AG09319 (cell line): ENCODE measurements at regions not wholly inside any gene's neighbourhood (a gene's known extent, or its start where the extent isn't known, plus 50 kb on each side); places are given as distances from the start of the nearest gene placed in this dataset.

Source experiments
- DNase-seq: peaks from one replicate; pipeline ENCODE4 v3.0.0-alpha.2; 2010; ENCODE audit warnings: low read depth; ENCODE audit errors: extremely low read depth
- TF ChIP-seq, protein P1 (sequence below): IDR thresholded peaks from 2 replicates; pipeline ENCODE4 v1.5.1; 2011; ENCODE audit warnings: low read depth, mild to moderate bottlenecking, inconsistent platforms, low read length, moderate library complexity

DNA sequence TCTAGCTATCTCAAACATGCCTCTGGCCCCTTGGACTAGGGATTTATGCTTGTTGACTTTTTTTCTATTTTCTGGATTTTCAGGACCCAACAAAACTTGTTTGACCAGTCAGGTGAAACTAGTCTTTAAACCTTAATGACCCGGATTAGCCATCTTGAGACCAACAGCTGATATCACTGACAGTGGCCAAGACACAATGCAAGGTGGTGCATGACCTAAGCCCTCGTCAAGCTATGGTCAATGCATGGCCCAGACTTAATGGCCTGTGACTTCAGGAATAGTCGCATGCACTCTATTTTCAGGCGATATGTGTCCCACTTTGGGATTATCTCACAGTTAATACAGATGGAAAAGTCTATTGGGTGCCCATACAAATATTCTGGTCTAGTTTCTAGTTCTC is 190.4 kb downstream of the ZBTB18 start:
- DNase-seq = no peak
- TF ChIP-seq, protein P1, sequence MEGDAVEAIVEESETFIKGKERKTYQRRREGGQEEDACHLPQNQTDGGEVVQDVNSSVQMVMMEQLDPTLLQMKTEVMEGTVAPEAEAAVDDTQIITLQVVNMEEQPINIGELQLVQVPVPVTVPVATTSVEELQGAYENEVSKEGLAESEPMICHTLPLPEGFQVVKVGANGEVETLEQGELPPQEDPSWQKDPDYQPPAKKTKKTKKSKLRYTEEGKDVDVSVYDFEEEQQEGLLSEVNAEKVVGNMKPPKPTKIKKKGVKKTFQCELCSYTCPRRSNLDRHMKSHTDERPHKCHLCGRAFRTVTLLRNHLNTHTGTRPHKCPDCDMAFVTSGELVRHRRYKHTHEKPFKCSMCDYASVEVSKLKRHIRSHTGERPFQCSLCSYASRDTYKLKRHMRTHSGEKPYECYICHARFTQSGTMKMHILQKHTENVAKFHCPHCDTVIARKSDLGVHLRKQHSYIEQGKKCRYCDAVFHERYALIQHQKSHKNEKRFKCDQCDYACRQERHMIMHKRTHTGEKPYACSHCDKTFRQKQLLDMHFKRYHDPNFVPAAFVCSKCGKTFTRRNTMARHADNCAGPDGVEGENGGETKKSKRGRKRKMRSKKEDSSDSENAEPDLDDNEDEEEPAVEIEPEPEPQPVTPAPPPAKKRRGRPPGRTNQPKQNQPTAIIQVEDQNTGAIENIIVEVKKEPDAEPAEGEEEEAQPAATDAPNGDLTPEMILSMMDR = no peak

DNA sequence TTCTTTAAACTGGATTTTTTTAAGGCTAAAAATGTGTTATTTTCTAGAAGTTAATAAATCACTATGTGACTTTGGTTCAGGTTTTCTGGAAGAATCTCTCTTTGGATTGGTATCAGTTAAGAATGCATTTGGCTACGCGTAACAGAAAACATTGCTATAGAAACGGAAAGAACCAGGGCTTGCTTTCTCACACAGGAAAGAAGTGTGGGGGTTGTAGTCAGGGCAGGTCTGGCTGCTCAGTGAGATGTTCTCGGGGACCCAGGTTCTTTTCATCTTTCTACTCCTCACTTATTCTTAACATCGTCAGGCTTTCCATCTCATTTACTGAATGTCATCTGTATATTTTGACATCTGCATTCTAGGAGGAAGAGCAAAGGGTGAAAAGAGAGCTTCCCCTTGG is 191.4 kb downstream of the ZBTB18 start:
- TF ChIP-seq, protein P1 = no peak

GRCh38 chr1:244246334-244246733 is 195.3 kb downstream of the ZBTB18 start:
- DNase-seq = no peak
- TF ChIP-seq, protein P1 = no peak

More for the DNA sequence above, 191.4 kb downstream of the ZBTB18 start:
- DNase-seq = no peak

DNA sequence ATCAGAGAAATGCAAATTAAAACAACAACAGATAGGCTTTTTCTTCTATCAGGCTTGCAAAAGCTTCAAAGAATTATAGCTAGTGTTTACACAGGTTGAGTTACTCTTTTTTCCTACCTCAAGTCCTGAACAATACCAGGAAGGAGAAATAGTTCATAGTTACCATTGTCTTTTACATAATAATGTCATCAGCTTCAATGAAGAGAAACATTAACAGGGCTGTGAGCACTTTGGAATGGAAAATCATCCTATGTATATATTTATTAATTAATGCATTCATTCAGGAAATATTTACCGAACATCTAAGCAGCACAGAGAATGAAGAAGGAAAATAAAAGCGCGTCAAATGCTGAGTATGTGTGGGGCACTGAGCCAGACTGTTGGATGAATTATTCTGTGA is 197.3 kb downstream of the ZBTB18 start:
- TF ChIP-seq, protein P1 = no peak

GRCh38 chr1:244252211-244252610 is 199.5 kb downstream of the ADSS2 start:
- DNase-seq = no peak
- TF ChIP-seq, protein P1 = no peak

More for the DNA sequence above, 197.3 kb downstream of the ZBTB18 start:
- no peak for DNase-seq

GRCh38 chr1:244254467-244254866 is 197.2 kb downstream of the ADSS2 start:
- no peak for DNase-seq

DNA sequence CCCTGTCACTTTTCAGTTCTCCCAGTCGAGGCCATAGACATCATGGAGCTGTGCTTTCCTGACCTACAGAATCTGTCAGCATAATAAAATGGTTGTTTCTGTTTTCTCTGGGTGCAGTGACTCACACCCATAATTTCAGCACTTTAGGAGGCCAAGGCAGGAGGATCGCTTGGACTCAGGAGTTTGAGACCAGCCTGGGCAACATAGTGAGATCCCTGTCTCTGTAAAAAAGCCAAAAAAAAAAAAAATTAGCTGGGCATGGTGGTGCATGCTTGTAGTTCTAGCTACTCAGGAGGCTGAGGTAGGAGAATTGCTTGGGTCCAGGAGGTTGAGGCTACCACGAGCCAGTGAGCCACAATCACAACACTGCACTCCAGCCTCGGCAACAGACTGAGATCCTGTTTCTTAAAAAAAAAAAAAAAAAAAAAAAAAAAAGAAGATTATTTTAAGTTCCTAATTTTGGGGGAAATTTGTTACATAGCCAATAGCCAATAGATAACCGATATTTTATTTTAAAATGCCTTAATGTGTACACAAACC is 196.2 kb downstream of the ADSS2 start:
- TF ChIP-seq, protein P1 = no peak

More at GRCh38 chr1:244254467-244254866, 197.2 kb downstream of the ADSS2 start:
- TF ChIP-seq, protein P1 = no peak

More for the DNA sequence above, 196.2 kb downstream of the ADSS2 start:
- DNase-seq = no peak
